ENCODE measurements at regions not wholly inside any gene's neighbourhood (a gene's known extent, or its start where the extent isn't known, plus 50 kb on each side); places are given as distances from the start of the nearest gene placed in this dataset.

- ChIA-PET POLR2A (no interaction called here), CTCF (no interaction called here)
- TF ChIP-seq, protein P1, sequence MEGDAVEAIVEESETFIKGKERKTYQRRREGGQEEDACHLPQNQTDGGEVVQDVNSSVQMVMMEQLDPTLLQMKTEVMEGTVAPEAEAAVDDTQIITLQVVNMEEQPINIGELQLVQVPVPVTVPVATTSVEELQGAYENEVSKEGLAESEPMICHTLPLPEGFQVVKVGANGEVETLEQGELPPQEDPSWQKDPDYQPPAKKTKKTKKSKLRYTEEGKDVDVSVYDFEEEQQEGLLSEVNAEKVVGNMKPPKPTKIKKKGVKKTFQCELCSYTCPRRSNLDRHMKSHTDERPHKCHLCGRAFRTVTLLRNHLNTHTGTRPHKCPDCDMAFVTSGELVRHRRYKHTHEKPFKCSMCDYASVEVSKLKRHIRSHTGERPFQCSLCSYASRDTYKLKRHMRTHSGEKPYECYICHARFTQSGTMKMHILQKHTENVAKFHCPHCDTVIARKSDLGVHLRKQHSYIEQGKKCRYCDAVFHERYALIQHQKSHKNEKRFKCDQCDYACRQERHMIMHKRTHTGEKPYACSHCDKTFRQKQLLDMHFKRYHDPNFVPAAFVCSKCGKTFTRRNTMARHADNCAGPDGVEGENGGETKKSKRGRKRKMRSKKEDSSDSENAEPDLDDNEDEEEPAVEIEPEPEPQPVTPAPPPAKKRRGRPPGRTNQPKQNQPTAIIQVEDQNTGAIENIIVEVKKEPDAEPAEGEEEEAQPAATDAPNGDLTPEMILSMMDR (IDR thresholded peaks at IDR 0.05; ENCODE audit: insufficient read depth, low read depth, low read length), result no peak
Measured at GRCh38 chr2:114231921-114232320, 210.5 kb upstream of the DPP10 start.

DNA sequence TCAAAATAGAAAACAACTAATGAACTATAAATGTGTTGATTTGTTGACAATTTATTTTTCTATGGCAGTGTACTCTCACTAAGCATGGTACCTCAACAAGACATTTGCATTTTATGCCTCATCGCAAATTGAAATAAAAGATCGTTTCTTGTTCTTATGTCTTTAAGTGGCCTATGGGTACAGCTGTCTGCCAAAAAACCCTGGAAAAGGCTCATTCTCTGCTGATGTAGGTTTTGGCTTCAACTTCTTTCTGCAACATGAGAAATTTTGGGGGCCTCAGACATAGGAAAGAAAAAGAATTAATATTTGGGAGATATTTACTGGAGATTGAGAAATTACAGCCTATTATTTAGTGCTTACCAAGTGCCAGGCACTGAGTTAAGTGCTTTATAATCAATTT lies 205.1 kb upstream of the DPP10 start:
- ChIA-PET POLR2A (no interaction called here), CTCF (no interaction called here)
- H3K4me3 ChIP-seq (ENCODE audit: low read depth, low read length), result no peak overlapping the region
- H3K36me3 ChIP-seq (ENCODE audit: control insufficient read depth, insufficient read depth, low read length), result no peaks in the 10 kb centered on the region
- no peak for DNase-seq (ENCODE audit: low read depth)
- TF ChIP-seq, protein P1 (IDR thresholded peaks at IDR 0.05; ENCODE audit: insufficient read depth, low read depth, low read length), result no peak
- H3K27me3 ChIP-seq (ENCODE audit: control insufficient read depth, insufficient read depth, low read length), result no peaks in the 10 kb centered on the region

More at GRCh38 chr2:114231921-114232320, 210.5 kb upstream of the DPP10 start:
- DNase-seq (ENCODE audit: low read depth), result no peak
- no peaks in the 10 kb centered on the region for H3K27me3 ChIP-seq (ENCODE audit: control insufficient read depth, insufficient read depth, low read length)
- no peaks in the 10 kb centered on the region for H3K36me3 ChIP-seq (ENCODE audit: control insufficient read depth, insufficient read depth, low read length)
- no peak overlapping the region for H3K4me3 ChIP-seq (ENCODE audit: low read depth, low read length)

GRCh38 chr2:114238910-114239559 lies 203.4 kb upstream of the DPP10 start:
- Histone ChIP-seq H3K4me3 (ENCODE audit: low read depth, low read length) (no peak overlapping the region), H3K36me3 (ENCODE audit: control insufficient read depth, insufficient read depth, low read length) (no peaks in the 10 kb centered on the region), H3K27me3 (ENCODE audit: control insufficient read depth, insufficient read depth, low read length) (no peaks in the 10 kb centered on the region)
- CTCF ChIA-PET, result no interaction called here
- POLR2A ChIA-PET, result no interaction called here
- TF ChIP-seq, protein P1 (IDR thresholded peaks at IDR 0.05; ENCODE audit: insufficient read depth, low read depth, low read length), result no peak
- no peak for DNase-seq (ENCODE audit: low read depth)

DNA sequence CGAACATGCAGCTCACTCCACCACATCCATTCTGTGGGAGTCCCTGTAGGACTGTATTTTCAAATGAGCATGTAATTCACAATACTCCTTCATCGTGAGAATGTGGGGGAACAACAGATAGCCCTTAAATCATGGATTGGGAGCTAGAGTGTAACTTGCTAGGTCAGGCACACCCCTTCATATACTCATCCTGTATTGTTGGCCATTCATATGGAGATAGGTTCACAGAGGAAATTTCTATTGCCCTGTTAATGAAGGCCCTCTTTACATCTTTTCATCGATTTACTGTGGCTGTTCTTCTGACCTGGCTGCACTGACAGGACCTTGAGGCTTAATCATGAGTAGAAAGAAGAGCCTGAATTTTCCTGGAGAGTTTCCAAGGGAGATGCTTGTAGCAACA lies 193.8 kb upstream of the DPP10 start:
- no peak for DNase-seq (ENCODE audit: low read depth)
- TF ChIP-seq, protein P1 (IDR thresholded peaks at IDR 0.05; ENCODE audit: insufficient read depth, low read depth, low read length), result no peak
- no peaks in the 10 kb centered on the region for H3K27me3 ChIP-seq (ENCODE audit: control insufficient read depth, insufficient read depth, low read length)
- POLR2A ChIA-PET, result no interaction called here
- H3K4me3 ChIP-seq (ENCODE audit: low read depth, low read length), result no peak overlapping the region
- CTCF ChIA-PET, result no interaction called here
- H3K36me3 ChIP-seq (ENCODE audit: control insufficient read depth, insufficient read depth, low read length), result no peaks in the 10 kb centered on the region

- DNase-seq (ENCODE audit: low read depth), result no peak
- Histone ChIP-seq H3K27me3 (ENCODE audit: control insufficient read depth, insufficient read depth, low read length) (no peaks in the 10 kb centered on the region), H3K4me3 (ENCODE audit: low read depth, low read length) (no peak overlapping the region), H3K36me3 (ENCODE audit: control insufficient read depth, insufficient read depth, low read length) (no peaks in the 10 kb centered on the region)
- CTCF ChIA-PET, result no interaction called here
- POLR2A ChIA-PET, result no interaction called here
- TF ChIP-seq, protein P1 (IDR thresholded peaks at IDR 0.05; ENCODE audit: insufficient read depth, low read depth, low read length), result no peak
Measured at GRCh38 chr2:114252713-114253112, 189.7 kb upstream of the DPP10 start.
